T-helper 2 cell treated with Interferon-gamma antibody and Interleukin-4, amounts not matched to agents 100 ng/mL and 5 ng/mL, for 36 hours (primary cell): ENCODE measurements at regions not wholly inside any gene's neighbourhood (a gene's known extent, or its start where the extent isn't known, plus 50 kb on each side); places are given as distances from the start of the nearest gene placed in this dataset.

Experiments
- intact Hi-C: fragments of 100-400 bp; cut with micrococcal nuclease; formaldehyde crosslinking; loops from one replicate; pipeline ENCODE4 v1.15.1; 2023

- intact Hi-C loops: loop anchor here (2.0 kb wide), 1 partner anchor 35 kb away; no protein-coding TSS in a partner anchor
Measured at GRCh38 chr9:78857373-78858225, 560.7 kb downstream of the PSAT1 start.

- intact Hi-C loops: loop anchor here (2.0 kb wide), 1 partner anchor 35 kb away; no protein-coding TSS in a partner anchor
Measured at GRCh38 chr9:78858266-78858665, 561.3 kb downstream of the PSAT1 start.

- intact Hi-C loops: no loop called here
Measured at GRCh38 chr9:78860801-78861475, 564.0 kb downstream of the PSAT1 start.

- intact Hi-C loops: no loop called here
Measured at GRCh38 chr9:78863531-78863930, 566.6 kb downstream of the PSAT1 start.

- intact Hi-C loops: no loop called here
Measured at GRCh38 chr9:78865737-78866136, 568.8 kb downstream of the PSAT1 start.

GRCh38 chr9:78866207-78867132 lies 569.5 kb downstream of the PSAT1 start:
- intact Hi-C loops: no loop called here

GRCh38 chr9:78871086-78871451 lies 574.1 kb downstream of the PSAT1 start:
- intact Hi-C loops: no loop called here

GRCh38 chr9:78871452-78872331 lies 574.8 kb downstream of the PSAT1 start:
- intact Hi-C loops: no loop called here

GRCh38 chr9:78874061-78874460 lies 577.1 kb downstream of the PSAT1 start:
- intact Hi-C loops: no loop called here

- intact Hi-C loops: loop anchor here (10.0 kb wide), 1 partner anchor 65 kb away; no protein-coding TSS in a partner anchor
Measured at GRCh38 chr9:78879324-78880100, 582.6 kb downstream of the PSAT1 start.

GRCh38 chr9:78881295-78881694 lies 584.4 kb downstream of the PSAT1 start:
- intact Hi-C loops: loop anchor here (10.0 kb wide), 1 partner anchor 64 kb away; no protein-coding TSS in a partner anchor

GRCh38 chr9:78882481-78882880 lies 585.6 kb downstream of the PSAT1 start:
- intact Hi-C loops: loop anchor here (10.0 kb wide), 1 partner anchor 62 kb away; no protein-coding TSS in a partner anchor

- intact Hi-C loops: loop anchor here (10.0 kb wide), 1 partner anchor 60 kb away; no protein-coding TSS in a partner anchor
Measured at GRCh38 chr9:78884611-78885150, 587.8 kb downstream of the PSAT1 start.

- intact Hi-C loops: loop anchor here (2.0 kb wide), 1 partner anchor 33 kb away; no protein-coding TSS in a partner anchor
Measured at GRCh38 chr9:78892182-78892581, 595.3 kb downstream of the PSAT1 start.

GRCh38 chr9:78892769-78893168 lies 595.8 kb downstream of the PSAT1 start:
- intact Hi-C loops: loop anchor here (2.0 kb wide), 1 partner anchor 34 kb away; no protein-coding TSS in a partner anchor

GRCh38 chr9:78893774-78894401 lies 597.0 kb downstream of the PSAT1 start:
- intact Hi-C loops: loop anchor here (2.0 kb wide), 1 partner anchor 35 kb away; no protein-coding TSS in a partner anchor

- intact Hi-C loops: no loop called here
Measured at GRCh38 chr9:78896479-78896878, 599.6 kb downstream of the PSAT1 start.

- intact Hi-C loops: no loop called here
Measured at GRCh38 chr9:78898234-78898633, 601.3 kb downstream of the PSAT1 start.
